ENCODE measurements at regions not wholly inside any gene's neighbourhood (a gene's known extent, or its start where the extent isn't known, plus 50 kb on each side); places are given as distances from the start of the nearest gene placed in this dataset.

GRCh38 chr9:86771941-86772634 is 175.2 kb downstream of the GAS1 start:
- no peak for DNase-seq (ENCODE audit: low spot score)
- TF ChIP-seq CTCF (IDR thresholded peaks at IDR 0.05; ENCODE audit: extremely low read depth, missing control alignments) = no peak

DNA sequence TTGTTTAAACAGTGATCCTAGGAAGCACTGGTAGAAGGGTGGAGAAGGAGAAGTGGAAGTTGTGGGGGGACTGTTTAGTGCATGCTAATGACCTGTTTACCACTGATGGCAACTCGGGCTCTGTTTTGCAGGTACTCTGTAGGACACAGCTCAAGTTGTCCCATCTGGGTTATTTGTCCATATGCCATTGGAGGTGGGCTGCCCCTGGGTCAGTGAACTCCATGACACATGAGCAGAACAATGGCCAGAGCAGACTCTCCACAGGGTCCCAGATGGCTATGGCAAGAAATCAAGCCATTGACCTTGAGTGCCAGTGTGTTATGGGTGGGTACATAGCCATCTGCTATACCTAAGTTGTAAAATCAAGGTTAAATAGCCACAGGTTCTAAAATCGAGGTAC is 175.9 kb downstream of the GAS1 start:
- no peak for DNase-seq (ENCODE audit: low spot score)

GRCh38 chr9:86768709-86769108 is 178.6 kb downstream of the GAS1 start:
- no peak for DNase-seq (ENCODE audit: low spot score)
- no peak for TF ChIP-seq CTCF (IDR thresholded peaks at IDR 0.05; ENCODE audit: extremely low read depth, missing control alignments)

More for the DNA sequence above, 175.9 kb downstream of the GAS1 start:
- TF ChIP-seq CTCF (IDR thresholded peaks at IDR 0.05; ENCODE audit: extremely low read depth, missing control alignments) = no peak

DNA sequence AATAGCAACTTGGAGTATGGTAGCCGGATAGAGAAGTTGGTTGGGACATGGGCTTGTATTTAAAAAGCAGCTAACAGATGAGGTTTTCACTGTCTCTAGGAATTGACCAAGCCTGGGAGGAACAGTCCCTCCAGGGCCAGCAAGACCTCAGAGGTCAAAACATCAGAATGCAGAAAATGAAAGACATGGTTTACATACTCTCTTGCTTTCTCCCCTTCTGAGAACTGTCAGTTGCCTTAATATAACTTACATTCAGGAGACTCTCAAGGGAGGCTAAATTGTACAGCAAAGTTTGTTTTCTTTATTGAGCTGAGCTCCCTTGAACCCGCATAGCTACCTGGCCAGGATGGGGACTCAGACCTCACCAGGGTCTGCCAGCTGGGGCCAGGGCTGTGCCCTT is 179.3 kb downstream of the GAS1 start:
- TF ChIP-seq CTCF (IDR thresholded peaks at IDR 0.05; ENCODE audit: extremely low read depth, missing control alignments) = no peak
- no peak for DNase-seq (ENCODE audit: low spot score)

GRCh38 chr9:86767373-86767772 is 179.9 kb downstream of the GAS1 start:
- no peak for DNase-seq (ENCODE audit: low spot score)

GRCh38 chr9:86766912-86767311 is 180.4 kb downstream of the GAS1 start:
- no peak for TF ChIP-seq CTCF (IDR thresholded peaks at IDR 0.05; ENCODE audit: extremely low read depth, missing control alignments)
- no peak for DNase-seq (ENCODE audit: low spot score)

More at GRCh38 chr9:86767373-86767772, 179.9 kb downstream of the GAS1 start:
- no peak for TF ChIP-seq CTCF (IDR thresholded peaks at IDR 0.05; ENCODE audit: extremely low read depth, missing control alignments)

- no peak for DNase-seq (ENCODE audit: low spot score)
- no peak for TF ChIP-seq CTCF (IDR thresholded peaks at IDR 0.05; ENCODE audit: extremely low read depth, missing control alignments)
Measured at GRCh38 chr9:86766511-86766910, 180.8 kb downstream of the GAS1 start.

Data from GM20000 (cell line).